ENCODE measurements at regions not wholly inside any gene's neighbourhood (a gene's known extent, or its start where the extent isn't known, plus 50 kb on each side); places are given as distances from the start of the nearest gene placed in this dataset.

DNA sequence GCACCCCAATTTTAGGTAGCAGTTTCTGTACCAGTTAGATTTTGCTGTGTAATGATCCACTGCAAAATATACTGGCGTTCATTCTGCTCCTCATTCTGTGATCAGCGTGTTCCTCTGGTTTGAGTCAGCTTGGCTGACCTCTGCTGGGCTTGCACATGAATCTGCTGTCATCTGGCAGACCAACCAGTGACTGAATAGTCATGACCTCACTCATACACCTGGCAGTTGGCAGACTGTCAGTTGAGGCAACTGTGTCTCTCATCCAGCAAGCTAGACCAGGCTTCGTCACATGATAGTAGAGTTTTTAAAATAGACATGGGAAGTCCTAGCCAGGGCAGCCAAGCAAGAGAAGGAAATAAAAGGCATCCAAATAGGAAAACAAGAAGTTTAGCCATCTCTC lies 316.3 kb upstream of the LARGE1 start:
- peaks cover 14% of the 10 kb centered on the region for H3K4me1 ChIP-seq
- DNase-seq = peak; percentile 63
- no peaks in the 10 kb centered on the region for H3K36me3 ChIP-seq
- intact Hi-C loops (cut with micrococcal nuclease) = no loop called here
- no peak for TF ChIP-seq CTCF (IDR thresholded peaks at IDR 0.05; ENCODE audit: borderline replicate concordance)
- H3K9me3 ChIP-seq (replicated peaks) = peaks cover 12% of the 10 kb centered on the region
- H3K27ac ChIP-seq (replicated peaks) = peak overlapping the region; percentile 84
- H3K27me3 ChIP-seq (ENCODE audit: low read depth) = no peaks in the 10 kb centered on the region
- H3K4me3 ChIP-seq = no peak overlapping the region

- Histone ChIP-seq H3K4me1 (peaks cover 22% of the 10 kb centered on the region), H3K4me3 (no peak overlapping the region), H3K9me3 (replicated peaks) (peaks cover 12% of the 10 kb centered on the region), H3K27ac (replicated peaks) (no peak overlapping the region), H3K36me3 (no peaks in the 10 kb centered on the region), H3K27me3 (ENCODE audit: low read depth) (no peaks in the 10 kb centered on the region)
- intact Hi-C loops (cut with micrococcal nuclease) = no loop called here
- no peak for TF ChIP-seq CTCF (IDR thresholded peaks at IDR 0.05; ENCODE audit: borderline replicate concordance)
- no peak for DNase-seq
Observed at GRCh38 chr22:34239421-34239820, 319.1 kb upstream of the LARGE1 start.

DNA sequence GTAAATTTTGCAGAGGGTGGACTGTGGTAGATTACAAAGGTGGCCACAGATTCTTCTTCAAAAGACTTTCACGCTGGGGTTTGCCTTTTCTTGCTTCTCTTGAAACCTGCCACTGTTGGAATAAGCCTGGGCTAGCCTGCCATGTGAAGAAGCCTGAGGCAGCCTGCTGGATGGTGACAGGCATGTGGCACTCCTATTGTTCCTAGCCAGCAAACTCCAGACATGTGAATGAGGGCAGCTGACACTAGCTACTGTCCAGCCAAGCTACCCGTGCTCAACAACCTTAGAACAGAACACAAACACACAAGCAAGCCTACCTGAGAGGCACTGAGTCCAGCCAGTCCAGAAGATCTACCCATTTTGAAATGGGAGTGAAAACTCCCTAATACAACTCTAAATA lies 322.7 kb upstream of the LARGE1 start:
- Histone ChIP-seq H3K4me3 (no peak overlapping the region), H3K36me3 (no peaks in the 10 kb centered on the region), H3K27me3 (ENCODE audit: low read depth) (no peaks in the 10 kb centered on the region), H3K27ac (replicated peaks) (peak overlapping the region; percentile 36), H3K4me1 (peaks cover 9% of the 10 kb centered on the region), H3K9me3 (replicated peaks) (peaks cover 5% of the 10 kb centered on the region)
- no peak for TF ChIP-seq CTCF (IDR thresholded peaks at IDR 0.05; ENCODE audit: borderline replicate concordance)
- intact Hi-C loops (cut with micrococcal nuclease) = no loop called here
- DNase-seq = peak; percentile 24

DNA sequence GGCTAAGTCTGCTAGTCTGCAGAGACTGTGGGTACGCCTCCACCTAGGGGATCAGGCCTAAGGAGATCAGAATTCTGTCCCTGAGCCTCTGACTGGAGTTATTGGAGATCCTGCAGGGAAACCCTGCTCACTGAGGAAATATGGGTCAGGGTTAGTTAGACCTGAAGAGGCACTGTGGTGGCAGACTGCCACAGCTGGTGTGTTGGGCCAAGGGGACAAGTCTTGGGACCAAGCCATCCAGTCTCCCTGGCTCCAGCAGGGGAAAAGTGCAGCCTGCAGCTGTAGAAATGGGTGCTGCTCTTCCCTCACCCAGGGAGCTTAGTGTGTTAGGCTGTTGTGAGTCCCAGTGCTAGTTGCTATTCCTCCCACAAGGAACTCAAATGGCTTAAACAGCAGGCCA lies 334.8 kb upstream of the LARGE1 start:
- Histone ChIP-seq H3K27ac (replicated peaks) (no peak overlapping the region), H3K36me3 (no peaks in the 10 kb centered on the region), H3K9me3 (replicated peaks) (peaks cover 22% of the 10 kb centered on the region), H3K27me3 (ENCODE audit: low read depth) (no peaks in the 10 kb centered on the region), H3K4me3 (no peak overlapping the region), H3K4me1 (no peaks in the 10 kb centered on the region)
- TF ChIP-seq CTCF (IDR thresholded peaks at IDR 0.05; ENCODE audit: borderline replicate concordance) = peak; percentile 12
- DNase-seq = peak; percentile 56
- intact Hi-C loops (cut with micrococcal nuclease) = no loop called here

GRCh38 chr22:34278121-34278520 lies 357.8 kb upstream of the LARGE1 start:
- intact Hi-C loops (cut with micrococcal nuclease) = no loop called here
- Histone ChIP-seq H3K27me3 (ENCODE audit: low read depth) (no peaks in the 10 kb centered on the region), H3K27ac (replicated peaks) (no peak overlapping the region), H3K4me1 (peaks cover 13% of the 10 kb centered on the region), H3K9me3 (replicated peaks) (no peaks in the 10 kb centered on the region), H3K36me3 (no peaks in the 10 kb centered on the region), H3K4me3 (no peak overlapping the region)
- DNase-seq = no peak
- TF ChIP-seq CTCF (IDR thresholded peaks at IDR 0.05; ENCODE audit: borderline replicate concordance) = no peak

- intact Hi-C loops (cut with micrococcal nuclease) = no loop called here
- no peak for DNase-seq
- no peaks in the 10 kb centered on the region for H3K36me3 ChIP-seq
- no peaks in the 10 kb centered on the region for H3K27me3 ChIP-seq (ENCODE audit: low read depth)
- H3K27ac ChIP-seq (replicated peaks) = no peak overlapping the region
- peaks cover 13% of the 10 kb centered on the region for H3K4me1 ChIP-seq
- H3K9me3 ChIP-seq (replicated peaks) = no peaks in the 10 kb centered on the region
- no peak for TF ChIP-seq CTCF (IDR thresholded peaks at IDR 0.05; ENCODE audit: borderline replicate concordance)
- H3K4me3 ChIP-seq = no peak overlapping the region
Observed at GRCh38 chr22:34281738-34282137, 361.5 kb upstream of the LARGE1 start.

All from left ventricle myocardium inferior (tissue), 1 donor.